Liver (tissue), 3 donors: ENCODE measurements at regions not wholly inside any gene's neighbourhood (a gene's known extent, or its start where the extent isn't known, plus 50 kb on each side); places are given as distances from the start of the nearest gene placed in this dataset.
"Not testable (repeated sequence)": the region's sequence is repeated elsewhere in the genome, so short reads cannot be mapped to it uniquely, and the experiment has no call there.

Experiments
- EGR1 ChIP-seq, 2 donors: IDR thresholded peaks; 2 replicates each; pipeline ENCODE4 v1.6.1; 2016 to 2018; ENCODE audit warnings: antibody characterized with exemption in 2 of 2, low read depth in 2 of 2
- FOXA1 ChIP-seq: IDR thresholded peaks from 2 replicates; pipeline ENCODE4 v1.6.1; 2016; ENCODE audit warnings: antibody characterized with exemption
- GABPA ChIP-seq, 2 donors: IDR thresholded peaks in 1 of 2; conservative IDR thresholded peaks in 1 of 2; 2 replicates each; pipeline ENCODE4 v1.6.1; 2016; ENCODE audit warnings: antibody characterized with exemption in 2 of 2, mild to moderate bottlenecking in 1 of 2, moderate library complexity in 1 of 2
- JUND ChIP-seq, 2 donors: IDR thresholded peaks; 2 replicates each; pipeline ENCODE4 v1.6.1; 2016; ENCODE audit warnings: antibody characterized with exemption in 2 of 2
- RAD21 ChIP-seq, 2 donors: IDR thresholded peaks; 2 replicates each; pipeline ENCODE4 v1.6.1; 2016; ENCODE audit warnings: antibody characterized with exemption in 2 of 2, mild to moderate bottlenecking in 2 of 2
- RXRA ChIP-seq, 2 donors: IDR thresholded peaks; 2 replicates each; pipeline ENCODE4 v1.6.1; 2017 to 2018; ENCODE audit warnings: antibody characterized with exemption in 2 of 2, mild to moderate bottlenecking in 1 of 2
- YY1 ChIP-seq: IDR thresholded peaks from 2 replicates; pipeline ENCODE4 v1.6.1; 2016; ENCODE audit warnings: antibody characterized with exemption, mild to moderate bottlenecking
- TF ChIP-seq, protein P1 (sequence below): fragments of 150-350 bp; IDR thresholded peaks from 2 replicates; pipeline ENCODE4 v1.5.1; 2017; ENCODE audit warnings: improper control_type of control experiment, low read depth, low read length; ENCODE audit not compliant: missing input control
- TF ChIP-seq, protein P2 (sequence below): IDR thresholded peaks from 2 replicates; pipeline ENCODE4 v1.6.1; 2016; ENCODE audit warnings: antibody characterized with exemption, mild to moderate bottlenecking
- TF ChIP-seq, protein P3 (sequence below): IDR thresholded peaks from 2 replicates; pipeline ENCODE4 v1.6.1; 2016; ENCODE audit warnings: antibody characterized with exemption
- TF ChIP-seq, protein P4 (sequence below): IDR thresholded peaks from 2 replicates; pipeline ENCODE4 v1.6.1; 2016; ENCODE audit warnings: antibody characterized with exemption
- donor health status: healthy.
- donor health status: healthy.

DNA sequence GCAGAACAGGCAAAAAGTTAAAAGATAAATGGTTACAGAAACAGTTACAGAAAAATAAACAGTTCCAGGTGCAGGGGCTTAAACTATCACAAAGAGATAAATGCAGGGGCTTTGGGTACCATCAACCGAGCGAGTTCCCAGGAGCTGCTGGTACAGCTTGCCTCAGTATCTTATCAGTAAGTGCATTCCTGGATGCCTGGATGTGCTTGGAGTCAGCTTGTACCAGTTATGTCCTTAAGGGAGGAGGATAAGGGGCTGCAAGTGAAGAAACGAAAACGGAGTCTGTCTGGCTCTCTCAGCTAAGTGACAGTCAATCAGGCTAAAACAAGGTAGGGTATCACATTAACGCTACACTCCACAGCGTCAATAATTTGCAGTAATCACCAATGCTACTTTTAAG, 79.3 kb upstream of the GRIN2A start:
- TF ChIP-seq, protein P1, sequence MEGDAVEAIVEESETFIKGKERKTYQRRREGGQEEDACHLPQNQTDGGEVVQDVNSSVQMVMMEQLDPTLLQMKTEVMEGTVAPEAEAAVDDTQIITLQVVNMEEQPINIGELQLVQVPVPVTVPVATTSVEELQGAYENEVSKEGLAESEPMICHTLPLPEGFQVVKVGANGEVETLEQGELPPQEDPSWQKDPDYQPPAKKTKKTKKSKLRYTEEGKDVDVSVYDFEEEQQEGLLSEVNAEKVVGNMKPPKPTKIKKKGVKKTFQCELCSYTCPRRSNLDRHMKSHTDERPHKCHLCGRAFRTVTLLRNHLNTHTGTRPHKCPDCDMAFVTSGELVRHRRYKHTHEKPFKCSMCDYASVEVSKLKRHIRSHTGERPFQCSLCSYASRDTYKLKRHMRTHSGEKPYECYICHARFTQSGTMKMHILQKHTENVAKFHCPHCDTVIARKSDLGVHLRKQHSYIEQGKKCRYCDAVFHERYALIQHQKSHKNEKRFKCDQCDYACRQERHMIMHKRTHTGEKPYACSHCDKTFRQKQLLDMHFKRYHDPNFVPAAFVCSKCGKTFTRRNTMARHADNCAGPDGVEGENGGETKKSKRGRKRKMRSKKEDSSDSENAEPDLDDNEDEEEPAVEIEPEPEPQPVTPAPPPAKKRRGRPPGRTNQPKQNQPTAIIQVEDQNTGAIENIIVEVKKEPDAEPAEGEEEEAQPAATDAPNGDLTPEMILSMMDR, result not testable (repeated sequence)
- TF ChIP-seq EGR1 (IDR thresholded peaks at IDR 0.05; ENCODE audit: low read depth in 2 of 2); YY1; GABPA (IDR thresholded peaks at IDR 0.05 in 1 of 2, conservative IDR thresholded peaks at IDR 0.05 in 1 of 2); FOXA1; RXRA (IDR thresholded peaks at IDR 0.05); JUND (IDR thresholded peaks at IDR 0.05); RAD21 (IDR thresholded peaks at IDR 0.05): not testable (repeated sequence)
- TF ChIP-seq, protein P2, sequence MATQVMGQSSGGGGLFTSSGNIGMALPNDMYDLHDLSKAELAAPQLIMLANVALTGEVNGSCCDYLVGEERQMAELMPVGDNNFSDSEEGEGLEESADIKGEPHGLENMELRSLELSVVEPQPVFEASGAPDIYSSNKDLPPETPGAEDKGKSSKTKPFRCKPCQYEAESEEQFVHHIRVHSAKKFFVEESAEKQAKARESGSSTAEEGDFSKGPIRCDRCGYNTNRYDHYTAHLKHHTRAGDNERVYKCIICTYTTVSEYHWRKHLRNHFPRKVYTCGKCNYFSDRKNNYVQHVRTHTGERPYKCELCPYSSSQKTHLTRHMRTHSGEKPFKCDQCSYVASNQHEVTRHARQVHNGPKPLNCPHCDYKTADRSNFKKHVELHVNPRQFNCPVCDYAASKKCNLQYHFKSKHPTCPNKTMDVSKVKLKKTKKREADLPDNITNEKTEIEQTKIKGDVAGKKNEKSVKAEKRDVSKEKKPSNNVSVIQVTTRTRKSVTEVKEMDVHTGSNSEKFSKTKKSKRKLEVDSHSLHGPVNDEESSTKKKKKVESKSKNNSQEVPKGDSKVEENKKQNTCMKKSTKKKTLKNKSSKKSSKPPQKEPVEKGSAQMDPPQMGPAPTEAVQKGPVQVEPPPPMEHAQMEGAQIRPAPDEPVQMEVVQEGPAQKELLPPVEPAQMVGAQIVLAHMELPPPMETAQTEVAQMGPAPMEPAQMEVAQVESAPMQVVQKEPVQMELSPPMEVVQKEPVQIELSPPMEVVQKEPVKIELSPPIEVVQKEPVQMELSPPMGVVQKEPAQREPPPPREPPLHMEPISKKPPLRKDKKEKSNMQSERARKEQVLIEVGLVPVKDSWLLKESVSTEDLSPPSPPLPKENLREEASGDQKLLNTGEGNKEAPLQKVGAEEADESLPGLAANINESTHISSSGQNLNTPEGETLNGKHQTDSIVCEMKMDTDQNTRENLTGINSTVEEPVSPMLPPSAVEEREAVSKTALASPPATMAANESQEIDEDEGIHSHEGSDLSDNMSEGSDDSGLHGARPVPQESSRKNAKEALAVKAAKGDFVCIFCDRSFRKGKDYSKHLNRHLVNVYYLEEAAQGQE, result not testable (repeated sequence)
- TF ChIP-seq, protein P3, sequence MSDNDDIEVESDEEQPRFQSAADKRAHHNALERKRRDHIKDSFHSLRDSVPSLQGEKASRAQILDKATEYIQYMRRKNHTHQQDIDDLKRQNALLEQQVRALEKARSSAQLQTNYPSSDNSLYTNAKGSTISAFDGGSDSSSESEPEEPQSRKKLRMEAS, result not testable (repeated sequence)
- TF ChIP-seq, protein P4, sequence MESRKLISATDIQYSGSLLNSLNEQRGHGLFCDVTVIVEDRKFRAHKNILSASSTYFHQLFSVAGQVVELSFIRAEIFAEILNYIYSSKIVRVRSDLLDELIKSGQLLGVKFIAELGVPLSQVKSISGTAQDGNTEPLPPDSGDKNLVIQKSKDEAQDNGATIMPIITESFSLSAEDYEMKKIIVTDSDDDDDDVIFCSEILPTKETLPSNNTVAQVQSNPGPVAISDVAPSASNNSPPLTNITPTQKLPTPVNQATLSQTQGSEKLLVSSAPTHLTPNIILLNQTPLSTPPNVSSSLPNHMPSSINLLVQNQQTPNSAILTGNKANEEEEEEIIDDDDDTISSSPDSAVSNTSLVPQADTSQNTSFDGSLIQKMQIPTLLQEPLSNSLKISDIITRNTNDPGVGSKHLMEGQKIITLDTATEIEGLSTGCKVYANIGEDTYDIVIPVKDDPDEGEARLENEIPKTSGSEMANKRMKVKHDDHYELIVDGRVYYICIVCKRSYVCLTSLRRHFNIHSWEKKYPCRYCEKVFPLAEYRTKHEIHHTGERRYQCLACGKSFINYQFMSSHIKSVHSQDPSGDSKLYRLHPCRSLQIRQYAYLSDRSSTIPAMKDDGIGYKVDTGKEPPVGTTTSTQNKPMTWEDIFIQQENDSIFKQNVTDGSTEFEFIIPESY, result not testable (repeated sequence)
